Endothelial cell of umbilical vein (primary cell): ENCODE measurements at regions not wholly inside any gene's neighbourhood (a gene's known extent, or its start where the extent isn't known, plus 50 kb on each side); places are given as distances from the start of the nearest gene placed in this dataset.

ENCODE experiments used
- BruUV-seq: library from RNA; stranded (reverse); fragments of 400-500 nt; replicated peaks from 2 replicates; lab custom pipeline; 2021; lab: Mats Ljungman, UMichigan
- CTCF ChIA-PET: fragments of 300-600, 350-600 bp; sonication (Branson Sonifier 250); formaldehyde crosslinking; loops from one replicate; lab custom pipeline; 2021; ENCODE audit warnings: antibody characterized with exemption, inconsistent platforms; lab: Charles Lee
- POLR2A ChIA-PET: fragments of 300-600, 350-600 bp; sonication (Branson Sonifier 250); formaldehyde crosslinking; loops from one replicate; lab custom pipeline; 2021; ENCODE audit warnings: antibody characterized with exemption, inconsistent platforms; lab: Charles Lee
- DNase-seq: peaks from one replicate; pipeline ENCODE4 v3.0.0-alpha.2; 2011; ENCODE audit warnings: low read depth, low spot score
- FAIRE-seq: peaks from 2 replicates; lab custom pipeline; 2011; peaks lifted over from hg19 to GRCh38; lab: Jason Lieb, UNC
- H2AFZ ChIP-seq: 2 replicates; pipeline ENCODE4 v1.6.0; 2012; ENCODE audit warnings: low read depth, low read length, control low read depth, inconsistent platforms
- H3K27ac ChIP-seq: 2 replicates; pipeline ENCODE4 v1.5.1; 2011; ENCODE audit warnings: low read depth, mild to moderate bottlenecking, control low read depth, low read length, moderate library complexity; ENCODE audit not compliant: insufficient read depth
- H3K27me3 ChIP-seq, 2 experiments: 2 replicates each; pipeline versions ENCODE4 v1.6.0 to v1.6.1; 2011; ENCODE audit warnings: low read length in 2 of 2, mixed read lengths in 1 of 2; ENCODE audit not compliant: control insufficient read depth in 2 of 2, insufficient read depth in 2 of 2
- H3K36me3 ChIP-seq, 2 experiments: 2 replicates in 1 of 2; 3 replicates in 1 of 2; pipeline ENCODE4 v1.5.1; 2011; ENCODE audit warnings: low read length in 2 of 2, mild to moderate bottlenecking in 1 of 2, moderate library complexity in 1 of 2; ENCODE audit not compliant: control insufficient read depth in 2 of 2, insufficient read depth in 2 of 2; ENCODE audit errors: extremely low read depth in 1 of 2
- H3K4me1 ChIP-seq: 3 replicates; pipeline ENCODE4 v1.5.1; 2011; ENCODE audit warnings: mild to moderate bottlenecking, low read length; ENCODE audit not compliant: control insufficient read depth, insufficient read depth; ENCODE audit errors: extremely low read depth
- H3K4me2 ChIP-seq: 2 replicates; pipeline ENCODE4 v1.6.1; 2011; ENCODE audit warnings: low read length, control low read depth, mixed read lengths; ENCODE audit not compliant: insufficient read depth
- H3K4me3 ChIP-seq, 3 experiments: fragments of 200-600 bp in 1 of 3; sonication (generic), shearing (Covaris generic) in 1 of 3; replicated peaks in 1 of 3; 2 replicates each; pipeline ENCODE4 v1.5.1; 2011 to 2016; ENCODE audit warnings: control low read depth in 3 of 3, low read length in 3 of 3, mild to moderate bottlenecking in 2 of 3, inconsistent platforms in 1 of 3, low read depth in 1 of 3, moderate library complexity in 1 of 3; ENCODE audit not compliant: insufficient read depth in 1 of 3
- H3K79me2 ChIP-seq: 2 replicates; pipeline ENCODE4 v1.6.0; 2012; ENCODE audit warnings: low read length, inconsistent platforms; ENCODE audit not compliant: control insufficient read depth, insufficient read depth
- H3K9ac ChIP-seq: replicated peaks from 2 replicates; pipeline ENCODE3; 2011; ENCODE audit warnings: low read length, control low read depth; ENCODE audit not compliant: insufficient read depth; ENCODE audit errors: extremely low read depth
- H3K9me1 ChIP-seq: replicated peaks from 3 replicates; pipeline ENCODE4 v1.6.0; 2011; ENCODE audit warnings: mild to moderate bottlenecking, low read length; ENCODE audit not compliant: control insufficient read depth, insufficient read depth; ENCODE audit errors: extremely low read depth
- H3K9me3 ChIP-seq: replicated peaks from 2 replicates; pipeline ENCODE4 v1.5.1; 2012; ENCODE audit warnings: low read length, inconsistent platforms; ENCODE audit not compliant: control insufficient read depth, insufficient read depth
- H4K20me1 ChIP-seq: replicated peaks from 2 replicates; pipeline ENCODE3; 2011; ENCODE audit warnings: mild to moderate bottlenecking, low read length; ENCODE audit not compliant: control insufficient read depth, insufficient read depth; ENCODE audit errors: extremely low read depth
- CTCF ChIP-seq, 2 donors: IDR thresholded peaks; 1 replicate in 1 of 2; 2 replicates in 1 of 2; pipeline ENCODE4 v1.5.1; 2011; ENCODE audit warnings: low read length in 2 of 2, mild to moderate bottlenecking in 2 of 2, moderate library complexity in 2 of 2, control low read depth in 1 of 2, inconsistent platforms in 1 of 2, low read depth in 1 of 2; ENCODE audit not compliant: insufficient read depth in 1 of 2; ENCODE audit errors: extremely low read depth in 1 of 2
- EZH2 ChIP-seq: IDR thresholded peaks from 2 replicates; pipeline ENCODE4 v1.6.1; 2012; ENCODE audit warnings: borderline replicate concordance, low read depth, mild to moderate bottlenecking, moderate library complexity, low read length, inconsistent platforms; ENCODE audit not compliant: severe bottlenecking
- FOS ChIP-seq: IDR thresholded peaks from 2 replicates; pipeline ENCODE4 v1.6.1; 2011; ENCODE audit warnings: mild to moderate bottlenecking, low read length, moderate library complexity, borderline replicate concordance; ENCODE audit not compliant: insufficient read depth
- GATA2 ChIP-seq: IDR thresholded peaks from 2 replicates; pipeline ENCODE4 v1.7.0; 2011; ENCODE audit warnings: low read depth, mild to moderate bottlenecking, moderate library complexity, mixed read lengths, low read length; ENCODE audit not compliant: insufficient read length, insufficient read depth
- JUN ChIP-seq: IDR thresholded peaks from 2 replicates; pipeline ENCODE4 v1.6.1; 2011; ENCODE audit warnings: borderline replicate concordance, low read depth; ENCODE audit not compliant: insufficient read length, insufficient read depth
- MAX ChIP-seq: IDR thresholded peaks from 2 replicates; pipeline ENCODE4 v1.6.1; 2011; ENCODE audit not compliant: insufficient read depth, insufficient read length
- MYC ChIP-seq: IDR thresholded peaks from one replicate; pipeline ENCODE4 v1.6.1; 2011; ENCODE audit warnings: mild to moderate bottlenecking, low read depth, low read length
- POLR2AphosphoS5 ChIP-seq: IDR thresholded peaks from 2 replicates; pipeline ENCODE4 v1.6.1; 2012; ENCODE audit warnings: low read depth, mild to moderate bottlenecking, control low read depth, low read length, moderate library complexity; ENCODE audit not compliant: insufficient read depth
- dilution Hi-C: fragments of 300-500 bp; cut with MboI; formaldehyde crosslinking; loops from one replicate; pipeline ENCODE4 v1.15.0; 2019; ENCODE audit warnings: low sequenced_read_pairs; ENCODE audit not compliant: extremely low pct_ligation_motif_present
- intact Hi-C: fragments of 100-400 bp; cut with micrococcal nuclease; formaldehyde crosslinking; loops from one replicate; pipeline ENCODE4 v1.10.0; 2022

GRCh38 chr6:122075084-122075838, 324.2 kb upstream of the HSF2 start:
- Histone ChIP-seq H3K27me3 (no peaks in the 10 kb centered on the region), H3K9me1 (no peaks in the 10 kb centered on the region), H3K79me2 (no peaks in the 10 kb centered on the region), H3K4me3 (no peak overlapping the region), H3K4me1 (no peaks in the 10 kb centered on the region), H3K9ac (no peak overlapping the region), H3K9me3 (no peaks in the 10 kb centered on the region), H3K4me2 (no peak overlapping the region), H4K20me1 (no peaks in the 10 kb centered on the region), H2AFZ (no peak overlapping the region), H3K36me3 (no peaks in the 10 kb centered on the region), H3K27ac (no peak overlapping the region)
- FAIRE-seq = peak; percentile 4
- CTCF ChIA-PET = no interaction called here
- POLR2A ChIA-PET = no interaction called here
- TF ChIP-seq MYC (no peak), FOS (no peak), GATA2 (no peak), CTCF (IDR thresholded peaks at IDR 0.05; ENCODE audit: extremely low read depth in 1 of 2, insufficient read depth in 1 of 2, low read depth in 1 of 2, low read length in 2 of 2) (no peak), JUN (no peak), MAX (no peak), POLR2AphosphoS5 (no peak), EZH2 (no peak)
- no peak for DNase-seq
- intact Hi-C loops = no loop called here
- no TSS peak for BruUV-seq
- dilution Hi-C loops = no loop called here
